ENCODE measurements at regions not wholly inside any gene's neighbourhood (a gene's known extent, or its start where the extent isn't known, plus 50 kb on each side); places are given as distances from the start of the nearest gene placed in this dataset.

DNA sequence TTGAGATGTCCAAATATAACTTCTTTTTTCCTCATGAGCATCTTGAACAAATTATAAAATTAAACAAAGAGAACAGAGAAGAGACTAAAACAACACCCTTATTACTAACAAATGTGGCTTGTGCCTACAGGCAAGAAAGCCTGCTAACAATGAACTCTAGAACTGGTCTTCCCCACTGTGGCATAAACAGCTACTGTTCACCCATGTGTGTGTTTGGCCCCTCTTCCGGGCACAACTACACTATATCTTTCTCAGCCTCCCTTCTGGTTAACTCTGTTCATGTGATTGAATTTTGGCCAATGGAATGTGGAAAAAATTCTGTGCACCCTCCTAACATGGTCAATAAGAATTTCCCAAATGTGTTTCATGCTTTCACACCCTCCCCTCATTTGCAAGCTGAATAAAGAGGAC lies 117.0 kb downstream of the KBTBD2 start:
- TF ChIP-seq, protein P1, sequence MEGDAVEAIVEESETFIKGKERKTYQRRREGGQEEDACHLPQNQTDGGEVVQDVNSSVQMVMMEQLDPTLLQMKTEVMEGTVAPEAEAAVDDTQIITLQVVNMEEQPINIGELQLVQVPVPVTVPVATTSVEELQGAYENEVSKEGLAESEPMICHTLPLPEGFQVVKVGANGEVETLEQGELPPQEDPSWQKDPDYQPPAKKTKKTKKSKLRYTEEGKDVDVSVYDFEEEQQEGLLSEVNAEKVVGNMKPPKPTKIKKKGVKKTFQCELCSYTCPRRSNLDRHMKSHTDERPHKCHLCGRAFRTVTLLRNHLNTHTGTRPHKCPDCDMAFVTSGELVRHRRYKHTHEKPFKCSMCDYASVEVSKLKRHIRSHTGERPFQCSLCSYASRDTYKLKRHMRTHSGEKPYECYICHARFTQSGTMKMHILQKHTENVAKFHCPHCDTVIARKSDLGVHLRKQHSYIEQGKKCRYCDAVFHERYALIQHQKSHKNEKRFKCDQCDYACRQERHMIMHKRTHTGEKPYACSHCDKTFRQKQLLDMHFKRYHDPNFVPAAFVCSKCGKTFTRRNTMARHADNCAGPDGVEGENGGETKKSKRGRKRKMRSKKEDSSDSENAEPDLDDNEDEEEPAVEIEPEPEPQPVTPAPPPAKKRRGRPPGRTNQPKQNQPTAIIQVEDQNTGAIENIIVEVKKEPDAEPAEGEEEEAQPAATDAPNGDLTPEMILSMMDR (conservative IDR thresholded peaks at IDR 0.05; ENCODE audit: low read length) = no peak
- TF ChIP-seq EZH2phosphoT487 (IDR thresholded peaks at IDR 0.05; ENCODE audit: borderline replicate concordance, low read depth, low read length) = no peak
